ENCODE measurements at regions not wholly inside any gene's neighbourhood (a gene's known extent, or its start where the extent isn't known, plus 50 kb on each side); places are given as distances from the start of the nearest gene placed in this dataset.

- ChIA-PET CTCF (interaction anchor here (1.2 kb wide), 1 partner anchor 78 kb away, joined by 3 read pairs; no protein-coding TSS in a partner anchor), POLR2A (no interaction called here)
- Histone ChIP-seq H3K27ac (ENCODE audit: low read depth, low read length) (no peak overlapping the region), H3K27me3 (ENCODE audit: control insufficient read depth, insufficient read depth, low read length) (peaks cover 33% of the 10 kb centered on the region), H3K9me3 (ENCODE audit: control insufficient read depth, insufficient read depth, low read length) (no peaks in the 10 kb centered on the region), H3K4me3 (ENCODE audit: low read depth, low read length) (no peak overlapping the region)
- no peak for TF ChIP-seq CTCF (IDR thresholded peaks at IDR 0.05; ENCODE audit: low read depth, low read length)
- DNase-seq (ENCODE audit: low read depth, low spot score), result no peak
Measured at GRCh38 chr22:22138915-22139314, 105.7 kb upstream of the VPREB1 start.

GRCh38 chr22:22137891-22138290 lies 106.7 kb upstream of the VPREB1 start:
- Histone ChIP-seq H3K27me3 (ENCODE audit: control insufficient read depth, insufficient read depth, low read length) (peaks cover 35% of the 10 kb centered on the region), H3K27ac (ENCODE audit: low read depth, low read length) (no peak overlapping the region), H3K4me3 (ENCODE audit: low read depth, low read length) (no peak overlapping the region), H3K9me3 (ENCODE audit: control insufficient read depth, insufficient read depth, low read length) (no peaks in the 10 kb centered on the region)
- DNase-seq (ENCODE audit: low read depth, low spot score), result no peak
- POLR2A ChIA-PET, result no interaction called here
- CTCF ChIA-PET, result interaction anchor here (1.1 to 2.8 kb wide), 4 partner anchors 17 to 77 kb away, joined by 3 to 10 read pairs (median 5); no protein-coding TSS in a partner anchor
- TF ChIP-seq CTCF (IDR thresholded peaks at IDR 0.05; ENCODE audit: low read depth, low read length), result no peak

- no peak for DNase-seq (ENCODE audit: low read depth, low spot score)
- Histone ChIP-seq H3K27ac (ENCODE audit: low read depth, low read length) (no peak overlapping the region), H3K9me3 (ENCODE audit: control insufficient read depth, insufficient read depth, low read length) (no peaks in the 10 kb centered on the region), H3K4me3 (ENCODE audit: low read depth, low read length) (no peak overlapping the region), H3K27me3 (ENCODE audit: control insufficient read depth, insufficient read depth, low read length) (peaks cover 27% of the 10 kb centered on the region)
- ChIA-PET POLR2A (no interaction called here), CTCF (interaction anchor here (0.7 to 1.4 kb wide), 5 partner anchors 9 to 73 kb away, joined by 3 to 5 read pairs (median 3); no protein-coding TSS in a partner anchor)
- TF ChIP-seq CTCF (IDR thresholded peaks at IDR 0.05; ENCODE audit: low read depth, low read length), result no peak
Measured at GRCh38 chr22:22133910-22134309, 110.7 kb upstream of the VPREB1 start.

GRCh38 chr22:22130953-22131608 lies 113.5 kb upstream of the VPREB1 start:
- no peak overlapping the region for H3K4me3 ChIP-seq (ENCODE audit: low read depth, low read length)
- peaks cover 25% of the 10 kb centered on the region for H3K27me3 ChIP-seq (ENCODE audit: control insufficient read depth, insufficient read depth, low read length)
- H3K9me3 ChIP-seq (ENCODE audit: control insufficient read depth, insufficient read depth, low read length), result no peaks in the 10 kb centered on the region
- no peak for DNase-seq (ENCODE audit: low read depth, low spot score)
- TF ChIP-seq CTCF (IDR thresholded peaks at IDR 0.05; ENCODE audit: low read depth, low read length), result no peak
- CTCF ChIA-PET, result interaction anchor here (1.0 kb wide), 1 partner anchor 70 kb away, joined by 3 read pairs; no protein-coding TSS in a partner anchor
- no peak overlapping the region for H3K27ac ChIP-seq (ENCODE audit: low read depth, low read length)
- POLR2A ChIA-PET, result no interaction called here

- no peak for TF ChIP-seq CTCF (IDR thresholded peaks at IDR 0.05; ENCODE audit: low read depth, low read length)
- no peaks in the 10 kb centered on the region for H3K9me3 ChIP-seq (ENCODE audit: control insufficient read depth, insufficient read depth, low read length)
- POLR2A ChIA-PET, result no interaction called here
- peaks cover 24% of the 10 kb centered on the region for H3K27me3 ChIP-seq (ENCODE audit: control insufficient read depth, insufficient read depth, low read length)
- no peak overlapping the region for H3K27ac ChIP-seq (ENCODE audit: low read depth, low read length)
- CTCF ChIA-PET, result interaction anchor here (0.8 kb wide), 1 partner anchor 19 kb away, joined by 3 read pairs; no protein-coding TSS in a partner anchor
- H3K4me3 ChIP-seq (ENCODE audit: low read depth, low read length), result no peak overlapping the region
- DNase-seq (ENCODE audit: low read depth, low spot score), result no peak
Measured at GRCh38 chr22:22129387-22129786, 115.2 kb upstream of the VPREB1 start.
